HG03520 (cell line): ENCODE measurements at regions not wholly inside any gene's neighbourhood (a gene's known extent, or its start where the extent isn't known, plus 50 kb on each side); places are given as distances from the start of the nearest gene placed in this dataset.
"Not testable (repeated sequence)": the region's sequence is repeated elsewhere in the genome, so short reads cannot be mapped to it uniquely, and the experiment has no call there.

ENCODE experiments used
- ATAC-seq: cut with Tn5 transposase; IDR thresholded peaks from one replicate; pipeline ENCODE4 v1.9.1; 2021; ENCODE audit warnings: mild to moderate bottlenecking, moderate library complexity; ENCODE audit not compliant: unreplicated experiment

- ATAC-seq = no peak
Measured at GRCh38 chr12:27864521-27864920, 84.5 kb upstream of the MANSC4 start.

GRCh38 chr12:27863839-27864238 lies 83.8 kb upstream of the MANSC4 start:
- ATAC-seq = no peak

- ATAC-seq = peak; percentile 82
Measured at GRCh38 chr12:27861428-27862167, 81.6 kb upstream of the MANSC4 start.

- ATAC-seq = no peak
Measured at GRCh38 chr12:27859648-27860047, 79.6 kb upstream of the MANSC4 start.

- not testable (repeated sequence) for ATAC-seq
Measured at GRCh38 chr12:27857006-27857405, 77.0 kb upstream of the MANSC4 start.

GRCh38 chr12:27852742-27853141 lies 72.7 kb upstream of the MANSC4 start:
- ATAC-seq = no peak
